DOHH2 (cell line): ENCODE measurements at regions not wholly inside any gene's neighbourhood (a gene's known extent, or its start where the extent isn't known, plus 50 kb on each side); places are given as distances from the start of the nearest gene placed in this dataset.

Experiments
- H3F3A ChIP-seq: fragments of 200-600 bp; sonication (generic), shearing (Covaris generic); 2 replicates; pipeline ENCODE4 v1.6.0; 2016; ENCODE audit warnings: antibody characterized with exemption, mild to moderate bottlenecking; ENCODE audit not compliant: control insufficient read depth, insufficient read depth
- H3K27ac ChIP-seq: fragments of 200-600 bp; sonication (generic); 2 replicates; pipeline ENCODE4 v1.5.1; 2014; ENCODE audit warnings: low read depth, mild to moderate bottlenecking, low read length, moderate library complexity
- H3K27me3 ChIP-seq: fragments of 200-600 bp; sonication (generic); 2 replicates; pipeline ENCODE4 v1.6.1; 2014; ENCODE audit warnings: mild to moderate bottlenecking, low read length, mixed read lengths; ENCODE audit not compliant: control insufficient read depth
- H3K36me3 ChIP-seq: fragments of 200-600 bp; sonication (generic); 2 replicates; pipeline ENCODE4 v1.6.1; 2014; ENCODE audit warnings: mild to moderate bottlenecking, low read length, moderate library complexity, mixed read lengths; ENCODE audit not compliant: control insufficient read depth
- H3K4me1 ChIP-seq: fragments of 200-600 bp; sonication (generic); 2 replicates; pipeline ENCODE4 v1.6.1; 2014; ENCODE audit warnings: mild to moderate bottlenecking, low read length, mixed read lengths; ENCODE audit not compliant: control insufficient read depth
- H3K4me2 ChIP-seq: fragments of 200-600 bp; sonication (generic); 2 replicates; pipeline ENCODE4 v1.6.0; 2014; ENCODE audit warnings: mild to moderate bottlenecking, low read length, moderate library complexity
- H3K4me3 ChIP-seq: fragments of 200-600 bp; sonication (generic); 2 replicates; pipeline ENCODE4 v1.5.1; 2014; ENCODE audit warnings: mild to moderate bottlenecking, low read length, mixed read lengths
- H3K79me2 ChIP-seq: fragments of 200-600 bp; sonication (generic); 2 replicates; pipeline ENCODE4 v1.6.1; 2014; ENCODE audit warnings: mild to moderate bottlenecking, low read length, mixed read lengths; ENCODE audit not compliant: control insufficient read depth
- H3K9me2 ChIP-seq: fragments of 200-600 bp; sonication (generic); replicated peaks from 2 replicates; pipeline ENCODE4 v1.6.1; 2014; ENCODE audit warnings: mild to moderate bottlenecking, low read length, mixed read lengths; ENCODE audit not compliant: control insufficient read depth
- H3K9me3 ChIP-seq: fragments of 200-600 bp; sonication (generic); 2 replicates; pipeline ENCODE4 v1.6.1; 2014; ENCODE audit warnings: antibody characterized with exemption, low read length, mixed read lengths; ENCODE audit not compliant: control insufficient read depth, insufficient read depth
- H4K20me1 ChIP-seq: fragments of 200-600 bp; sonication (generic); 2 replicates; pipeline ENCODE4 v1.6.0; 2014; ENCODE audit warnings: low read depth, mild to moderate bottlenecking, antibody characterized with exemption, low read length, moderate library complexity; ENCODE audit not compliant: control insufficient read depth, insufficient read depth
- CTCF ChIP-seq: fragments of 200-600 bp; sonication (generic); IDR thresholded peaks from one replicate; pipeline ENCODE4 v1.5.1; 2014; ENCODE audit warnings: antibody characterized with exemption, mild to moderate bottlenecking, low read depth, low read length; ENCODE audit not compliant: poor library complexity, severe bottlenecking
- EZH2phosphoT487 ChIP-seq: fragments of 200-600 bp; sonication (generic); IDR thresholded peaks from 2 replicates; pipeline ENCODE4 v1.6.1; 2017; ENCODE audit warnings: borderline replicate concordance, mild to moderate bottlenecking, antibody characterized with exemption, low read length, moderate library complexity, mixed read lengths

GRCh38 chr1:208544053-208544452 is 299.9 kb upstream of the PLXNA2 start:
- no peak for TF ChIP-seq CTCF
- no peaks in the 10 kb centered on the region for H3K79me2 ChIP-seq
- H3K4me2 ChIP-seq: no peak overlapping the region
- no peaks in the 10 kb centered on the region for H3F3A ChIP-seq
- H3K27me3 ChIP-seq: no peaks in the 10 kb centered on the region
- H3K4me1 ChIP-seq: no peaks in the 10 kb centered on the region
- H4K20me1 ChIP-seq: no peaks in the 10 kb centered on the region
- no peaks in the 10 kb centered on the region for H3K9me3 ChIP-seq
- no peak overlapping the region for H3K4me3 ChIP-seq
- H3K27ac ChIP-seq: no peak overlapping the region
- no peaks in the 10 kb centered on the region for H3K36me3 ChIP-seq
- no peaks in the 10 kb centered on the region for H3K9me2 ChIP-seq

- Histone ChIP-seq H3K9me3 (no peaks in the 10 kb centered on the region), H3K4me1 (no peaks in the 10 kb centered on the region), H3K36me3 (no peaks in the 10 kb centered on the region), H3F3A (no peaks in the 10 kb centered on the region), H3K4me3 (no peak overlapping the region), H3K9me2 (no peaks in the 10 kb centered on the region), H3K4me2 (no peak overlapping the region), H3K27me3 (no peaks in the 10 kb centered on the region), H3K79me2 (no peaks in the 10 kb centered on the region), H4K20me1 (no peaks in the 10 kb centered on the region), H3K27ac (no peak overlapping the region)
- TF ChIP-seq CTCF (no peak), EZH2phosphoT487 (no peak)
Observed at GRCh38 chr1:208544794-208545193, 300.6 kb upstream of the PLXNA2 start.

- Histone ChIP-seq H3K27ac (no peak overlapping the region), H3K36me3 (no peaks in the 10 kb centered on the region), H3K27me3 (no peaks in the 10 kb centered on the region), H3K4me1 (no peaks in the 10 kb centered on the region), H3K9me2 (no peaks in the 10 kb centered on the region), H3K79me2 (no peaks in the 10 kb centered on the region), H4K20me1 (no peaks in the 10 kb centered on the region), H3F3A (no peaks in the 10 kb centered on the region), H3K4me3 (no peak overlapping the region), H3K9me3 (no peaks in the 10 kb centered on the region), H3K4me2 (no peak overlapping the region)
- TF ChIP-seq CTCF: no peak
- TF ChIP-seq EZH2phosphoT487: no peak
Observed at GRCh38 chr1:208551024-208551423, 306.8 kb upstream of the PLXNA2 start.
